Naive B cell (primary cell): ENCODE measurements at regions not wholly inside any gene's neighbourhood (a gene's known extent, or its start where the extent isn't known, plus 50 kb on each side); places are given as distances from the start of the nearest gene placed in this dataset.

Source experiments
- ATAC-seq, 2 donors: fragments of 150-1000 bp; cut with Tn5 transposase; 2 replicates each; pipeline ENCODE4 v1.10.0; 2021; ENCODE audit warnings: low read depth in 2 of 2, mild to moderate bottlenecking in 2 of 2, moderate library complexity in 2 of 2
- DNase-seq: peaks from one replicate; pipeline ENCODE4 v3.0.0; 2022
- H3K27ac Mint-ChIP-seq, 6 donors: one replicate each; pipeline ENCODE4 v1.8.0; 2020 to 2022; ENCODE audit warnings: mild to moderate bottlenecking in 6 of 6, mixed read lengths in 6 of 6, moderate library complexity in 5 of 6, inconsistent platforms in 2 of 6
- H3K27me3 Mint-ChIP-seq, 3 donors: one replicate each; pipeline ENCODE4 v1.8.0; 2021 to 2022; ENCODE audit warnings: mixed read lengths in 3 of 3, mild to moderate bottlenecking in 1 of 3
- H3K36me3 Mint-ChIP-seq, 2 donors: one replicate each; pipeline ENCODE4 v1.8.0; 2020 to 2022; ENCODE audit warnings: mixed read lengths in 2 of 2, inconsistent platforms in 1 of 2, mild to moderate bottlenecking in 1 of 2
- H3K4me1 Mint-ChIP-seq, 3 donors: one replicate each; pipeline ENCODE4 v1.8.0; 2020 to 2022; ENCODE audit warnings: mixed read lengths in 3 of 3, inconsistent platforms in 1 of 3, mild to moderate bottlenecking in 1 of 3, moderate library complexity in 1 of 3
- H3K4me3 Mint-ChIP-seq, 8 donors: one replicate each; pipeline ENCODE4 v1.8.0; 2020 to 2022; ENCODE audit warnings: mild to moderate bottlenecking in 8 of 8, mixed read lengths in 8 of 8, moderate library complexity in 8 of 8, inconsistent platforms in 2 of 8
- H3K9me3 Mint-ChIP-seq, 7 donors: one replicate each; pipeline ENCODE4 v1.8.0; 2020 to 2022; ENCODE audit warnings: mixed read lengths in 7 of 7, mild to moderate bottlenecking in 5 of 7, inconsistent platforms in 2 of 7, moderate library complexity in 1 of 7

DNA sequence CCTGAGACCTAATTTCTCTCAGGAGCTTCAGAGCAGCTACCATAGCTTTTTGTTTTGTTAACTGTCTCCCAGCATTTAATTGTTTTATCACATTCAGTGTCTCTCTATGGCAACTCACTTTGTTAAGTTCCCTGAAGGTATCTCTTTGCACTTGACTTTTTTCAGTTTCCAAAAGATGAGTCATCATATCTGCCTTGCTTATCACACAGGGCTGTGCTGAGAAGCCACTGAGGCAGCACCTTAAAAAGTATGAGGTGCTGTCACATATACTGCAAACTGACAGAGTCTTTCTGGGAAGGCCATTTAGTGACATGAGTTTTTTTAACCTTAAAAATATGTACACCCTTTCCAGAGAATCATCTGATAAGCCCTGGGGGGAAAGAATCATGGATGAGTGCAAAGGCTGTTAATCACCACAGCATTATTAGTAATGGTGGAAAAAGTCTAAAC lies 56.8 kb downstream of the PPP1R3C start:
- Mint-ChIP-seq H3K4me3 (no peak overlapping the region), H3K36me3 (no peaks in the 10 kb centered on the region), H3K4me1 (no peaks in the 10 kb centered on the region), H3K27ac (no peak overlapping the region), H3K9me3 (peaks cover 0 to 14% (median 6%) of the 10 kb centered on the region in 7 donors), H3K27me3 (peaks cover 8 to 26% (median 15%) of the 10 kb centered on the region in 3 donors)
- ATAC-seq (no peak), DNase-seq (no peak)

DNA sequence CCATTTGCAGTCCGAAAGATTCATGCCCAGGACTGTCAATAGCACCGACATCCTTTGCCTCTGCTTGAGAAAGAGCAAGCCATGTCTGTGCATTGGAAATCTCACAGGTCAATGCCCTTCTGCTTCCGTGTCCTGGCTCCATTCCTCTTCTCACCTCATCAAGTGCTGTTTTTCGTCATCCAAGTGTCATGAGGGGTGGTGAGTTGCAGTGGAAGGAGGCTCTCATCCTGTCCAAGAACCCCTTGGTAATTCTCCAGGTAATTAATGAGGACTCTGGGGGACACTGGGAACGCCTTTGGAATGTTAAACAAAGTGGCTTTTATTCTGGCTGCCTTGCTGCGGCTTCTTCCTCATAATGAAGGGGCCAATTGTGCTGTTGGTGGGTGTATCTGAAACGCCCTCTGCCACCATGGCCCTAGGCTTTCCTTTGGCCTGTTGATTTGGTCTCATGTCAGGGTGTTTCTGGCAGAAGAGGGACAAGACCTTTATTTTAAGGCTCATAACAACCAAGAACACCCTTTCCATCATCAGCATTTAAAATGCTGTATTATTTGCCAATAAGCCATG lies 57.7 kb downstream of the PPP1R3C start:
- H3K9me3 Mint-ChIP-seq: peaks cover 0 to 8% (median 0%) of the 10 kb centered on the region in 7 donors
- H3K4me3 Mint-ChIP-seq: no peak overlapping the region
- H3K4me1 Mint-ChIP-seq: no peaks in the 10 kb centered on the region
- DNase-seq: no peak
- peaks cover 8 to 18% (median 8%) of the 10 kb centered on the region in 3 donors for H3K27me3 Mint-ChIP-seq
- H3K36me3 Mint-ChIP-seq: no peaks in the 10 kb centered on the region
- ATAC-seq: no peak
- no peak overlapping the region for H3K27ac Mint-ChIP-seq

DNA sequence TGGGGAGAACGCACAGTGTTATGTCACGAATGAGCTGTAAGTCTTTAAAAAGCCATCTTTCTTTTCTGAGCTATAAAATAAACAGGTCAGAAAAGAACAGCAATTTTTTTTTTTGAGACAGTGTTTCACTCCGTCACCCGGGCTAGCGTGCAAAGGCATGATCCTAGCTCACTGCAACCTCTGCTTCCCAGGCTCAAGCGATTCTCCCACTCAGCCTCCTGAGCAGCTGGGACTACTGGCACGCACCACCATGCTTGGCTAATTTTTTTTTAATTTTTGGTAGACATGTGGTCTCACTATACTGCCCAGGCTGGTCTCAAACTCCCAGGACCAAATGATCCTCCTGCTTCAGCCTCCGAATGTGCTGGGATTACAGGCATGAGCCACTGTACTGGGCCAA lies 58.6 kb downstream of the PPP1R3C start:
- ATAC-seq (no peak), DNase-seq (no peak)
- Mint-ChIP-seq H3K36me3 (no peaks in the 10 kb centered on the region), H3K9me3 (peaks cover 0 to 5% (median 0%) of the 10 kb centered on the region in 7 donors), H3K4me3 (no peak overlapping the region), H3K4me1 (no peaks in the 10 kb centered on the region), H3K27ac (no peak overlapping the region), H3K27me3 (peaks cover 8 to 9% (median 8%) of the 10 kb centered on the region in 3 donors)

DNA sequence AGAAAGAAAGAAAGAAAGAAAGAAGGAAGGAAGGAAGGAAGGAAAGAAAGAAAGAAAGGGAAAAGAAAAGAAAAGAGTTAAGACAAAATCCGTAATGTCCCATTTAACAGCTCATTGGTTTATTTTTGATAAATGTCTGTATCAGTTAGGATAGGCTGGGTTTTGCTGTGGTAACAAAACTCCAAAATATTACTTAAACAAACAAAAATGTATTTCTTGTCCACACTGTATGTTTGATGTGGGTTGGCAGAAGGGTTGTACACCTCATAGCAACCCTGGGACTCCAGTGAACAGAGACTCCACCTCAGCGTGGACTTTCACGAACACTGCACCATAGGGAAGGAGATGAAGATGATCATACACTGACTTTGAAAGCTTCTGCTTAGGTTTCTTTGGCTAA lies 59.6 kb downstream of the PPP1R3C start:
- Mint-ChIP-seq H3K36me3 (no peaks in the 10 kb centered on the region), H3K9me3 (peaks cover 0 to 5% (median 0%) of the 10 kb centered on the region in 7 donors), H3K27me3 (peaks cover 8 to 9% (median 8%) of the 10 kb centered on the region in 3 donors), H3K27ac (no peak overlapping the region), H3K4me3 (no peak overlapping the region), H3K4me1 (no peaks in the 10 kb centered on the region)
- ATAC-seq (no peak), DNase-seq (no peak)

DNA sequence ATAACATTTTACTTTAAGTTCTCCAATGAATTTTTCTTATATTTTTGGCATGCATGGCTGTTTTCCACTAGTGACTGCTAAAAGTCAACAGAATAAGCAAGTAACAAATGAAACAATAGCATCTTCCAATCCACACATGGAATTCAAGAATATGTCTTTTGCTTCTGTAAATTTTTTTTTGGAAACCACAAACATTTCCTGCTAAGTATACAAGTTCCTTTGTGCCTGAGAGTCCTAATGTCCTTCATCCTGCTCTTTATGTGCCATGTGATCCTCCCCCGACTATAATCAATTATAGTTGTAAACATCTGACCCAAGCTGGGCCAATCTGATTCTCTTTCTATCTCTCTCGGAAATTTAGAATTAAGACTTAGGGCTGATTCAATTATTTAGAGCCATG lies 61.2 kb downstream of the PPP1R3C start:
- Mint-ChIP-seq H3K27ac (no peak overlapping the region), H3K4me1 (no peaks in the 10 kb centered on the region), H3K36me3 (no peaks in the 10 kb centered on the region), H3K4me3 (no peak overlapping the region), H3K9me3 (peaks cover 0 to 5% (median 0%) of the 10 kb centered on the region in 7 donors), H3K27me3 (peaks cover 4 to 13% (median 11%) of the 10 kb centered on the region in 3 donors)
- ATAC-seq: no peak
- no peak for DNase-seq

DNA sequence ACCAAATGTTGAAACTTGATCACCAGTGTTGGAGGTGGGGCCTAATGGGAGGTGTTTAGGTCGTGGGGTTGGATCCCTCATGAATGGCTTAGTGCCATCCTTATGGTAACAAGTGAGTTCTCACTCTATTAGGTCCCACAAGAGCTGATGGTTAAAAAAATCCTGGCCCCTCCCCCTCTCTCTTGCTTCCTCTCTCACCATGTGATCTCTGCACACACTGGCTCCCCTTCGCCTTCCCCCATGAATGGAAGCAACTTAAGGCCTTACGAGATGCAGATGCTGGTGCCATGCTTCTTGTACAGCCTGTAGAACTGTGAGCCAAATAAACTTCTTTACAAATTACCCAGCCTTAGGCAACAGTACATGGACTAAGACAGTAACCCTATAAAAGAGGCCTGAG lies 62.7 kb downstream of the PPP1R3C start:
- ATAC-seq: no peak
- Mint-ChIP-seq H3K9me3 (peaks cover 0 to 5% (median 0%) of the 10 kb centered on the region in 7 donors), H3K36me3 (no peaks in the 10 kb centered on the region), H3K4me3 (peak overlapping the region in 1 of 8 donors; percentile 15), H3K4me1 (no peaks in the 10 kb centered on the region), H3K27me3 (peaks cover 8 to 16% (median 14%) of the 10 kb centered on the region in 3 donors), H3K27ac (peak overlapping the region in 1 of 6 donors; percentile 6)
- DNase-seq: no peak

DNA sequence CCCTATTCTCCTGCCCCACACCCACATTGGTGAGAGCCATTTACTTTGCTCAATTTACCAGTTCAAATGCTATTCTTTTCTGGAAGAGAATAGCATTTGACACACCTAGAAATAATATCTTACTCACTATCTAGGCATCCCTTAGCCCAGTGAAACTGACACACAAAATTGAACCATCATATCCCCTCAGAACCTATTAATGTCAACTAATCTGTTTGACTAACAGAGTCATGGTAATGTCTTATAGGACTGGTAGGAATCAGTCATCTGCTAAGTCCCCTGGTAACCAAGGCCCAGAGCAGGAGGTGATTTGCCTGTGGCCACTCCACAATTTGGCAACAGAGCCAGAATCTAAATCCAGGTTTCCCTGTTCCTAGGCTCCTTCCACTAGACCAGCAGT lies 63.3 kb downstream of the PPP1R3C start:
- Mint-ChIP-seq H3K27me3 (peaks cover 7 to 11% (median 9%) of the 10 kb centered on the region in 3 donors), H3K9me3 (peaks cover 0 to 5% (median 0%) of the 10 kb centered on the region in 7 donors), H3K4me1 (no peaks in the 10 kb centered on the region), H3K4me3 (no peak overlapping the region), H3K27ac (no peak overlapping the region), H3K36me3 (no peaks in the 10 kb centered on the region)
- ATAC-seq (no peak), DNase-seq (no peak)

GRCh38 chr10:91567815-91568214 lies 65.1 kb downstream of the PPP1R3C start:
- H3K36me3 Mint-ChIP-seq: no peaks in the 10 kb centered on the region
- H3K4me1 Mint-ChIP-seq: no peaks in the 10 kb centered on the region
- DNase-seq (no peak), ATAC-seq (no peak)
- H3K27me3 Mint-ChIP-seq: peaks cover 13 to 18% (median 13%) of the 10 kb centered on the region in 3 donors
- H3K9me3 Mint-ChIP-seq: peaks cover 0 to 3% (median 0%) of the 10 kb centered on the region in 7 donors
- no peak overlapping the region for H3K4me3 Mint-ChIP-seq
- no peak overlapping the region for H3K27ac Mint-ChIP-seq

DNA sequence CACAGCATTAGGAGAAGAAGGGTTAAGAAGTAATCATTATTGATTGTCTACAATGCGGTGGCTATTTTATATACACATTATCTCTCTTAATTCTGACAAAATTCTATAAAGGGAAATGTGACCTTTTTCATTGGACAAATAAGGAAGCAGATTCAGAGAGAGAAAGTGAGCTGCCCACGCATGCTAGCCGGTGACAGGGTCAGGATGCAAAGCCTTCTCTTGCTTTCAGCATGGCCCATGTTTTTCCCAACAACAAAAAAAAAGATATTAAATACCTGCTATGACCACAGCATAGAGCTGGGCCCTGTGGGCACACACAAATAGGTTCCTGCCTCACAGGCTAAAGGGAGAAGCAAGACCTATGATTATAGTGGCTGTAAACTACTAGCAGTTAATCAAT lies 66.8 kb downstream of the PPP1R3C start:
- ATAC-seq (no peak), DNase-seq (no peak)
- Mint-ChIP-seq H3K27me3 (peaks cover 20 to 26% (median 22%) of the 10 kb centered on the region in 3 donors), H3K27ac (no peak overlapping the region), H3K4me1 (no peaks in the 10 kb centered on the region), H3K36me3 (no peaks in the 10 kb centered on the region), H3K4me3 (no peak overlapping the region), H3K9me3 (peaks cover 0 to 15% (median 4%) of the 10 kb centered on the region in 7 donors)

- H3K27ac Mint-ChIP-seq: no peak overlapping the region
- H3K9me3 Mint-ChIP-seq: peaks cover 0 to 24% (median 9%) of the 10 kb centered on the region in 7 donors
- H3K4me1 Mint-ChIP-seq: no peaks in the 10 kb centered on the region
- no peaks in the 10 kb centered on the region for H3K36me3 Mint-ChIP-seq
- H3K27me3 Mint-ChIP-seq: peaks cover 20 to 26% (median 25%) of the 10 kb centered on the region in 3 donors
- DNase-seq (no peak), ATAC-seq (no peak)
- H3K4me3 Mint-ChIP-seq: no peak overlapping the region
These were observed 67.6 kb downstream of the PPP1R3C start for GRCh38 chr10:91565226-91565625.

DNA sequence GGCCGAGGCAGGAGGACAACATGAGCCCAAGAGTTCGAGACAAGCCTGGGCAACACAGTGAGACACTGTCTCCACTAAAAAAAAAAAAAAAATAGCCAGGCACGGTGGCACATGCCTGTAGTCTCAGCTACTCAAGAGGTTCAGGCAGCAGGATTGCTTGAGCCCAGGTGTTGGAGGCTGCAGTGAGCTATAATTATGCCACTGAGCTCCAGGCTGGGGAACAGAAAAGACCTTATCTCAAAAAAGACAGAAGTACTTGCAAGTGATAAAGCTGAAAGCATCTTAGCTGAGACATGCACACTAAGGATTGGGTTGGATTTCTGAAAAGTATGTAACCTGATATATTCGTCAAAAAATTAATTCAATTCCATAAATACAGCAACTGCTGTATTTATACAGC lies 68.4 kb downstream of the PPP1R3C start:
- H3K4me1 Mint-ChIP-seq: no peaks in the 10 kb centered on the region
- H3K27me3 Mint-ChIP-seq: peaks cover 20 to 26% (median 25%) of the 10 kb centered on the region in 3 donors
- H3K9me3 Mint-ChIP-seq: peaks cover 0 to 24% (median 9%) of the 10 kb centered on the region in 7 donors
- DNase-seq: no peak
- no peaks in the 10 kb centered on the region for H3K36me3 Mint-ChIP-seq
- no peak overlapping the region for H3K4me3 Mint-ChIP-seq
- H3K27ac Mint-ChIP-seq: no peak overlapping the region
- ATAC-seq: no peak
